Liver (tissue), 7 donors: ENCODE measurements at regions not wholly inside any gene's neighbourhood (a gene's known extent, or its start where the extent isn't known, plus 50 kb on each side); places are given as distances from the start of the nearest gene placed in this dataset.

Experiments
- DNase-seq: peaks from one replicate; pipeline ENCODE4 v3.0.0-alpha.2; 2017; ENCODE audit warnings: low spot score
- H3K27ac ChIP-seq, 2 donors: one replicate each; pipeline ENCODE4 v1.7.0; 2013; ENCODE audit warnings: inconsistent platforms in 2 of 2, low read length in 2 of 2, control low read depth in 1 of 2, low read depth in 1 of 2, mild to moderate bottlenecking in 1 of 2
- H3K27me3 ChIP-seq, 4 donors: one replicate each; pipeline versions ENCODE4 v1.6.1 to v1.7.0; 2013; ENCODE audit warnings: low read length in 3 of 4, inconsistent platforms in 1 of 4, mild to moderate bottlenecking in 1 of 4, moderate library complexity in 1 of 4; ENCODE audit not compliant: control insufficient read depth in 4 of 4, insufficient read depth in 4 of 4
- H3K36me3 ChIP-seq, 4 donors: one replicate each; pipeline versions ENCODE4 v1.6.1 to v1.7.0; 2013; ENCODE audit warnings: low read length in 3 of 4, mild to moderate bottlenecking in 3 of 4, low read depth in 1 of 4, moderate library complexity in 1 of 4; ENCODE audit not compliant: control insufficient read depth in 4 of 4, insufficient read depth in 3 of 4
- H3K4me1 ChIP-seq, 4 donors: one replicate each; pipeline versions ENCODE4 v1.6.1 to v1.7.0; 2013; ENCODE audit warnings: low read length in 3 of 4, mild to moderate bottlenecking in 3 of 4, moderate library complexity in 1 of 4; ENCODE audit not compliant: control insufficient read depth in 4 of 4, insufficient read depth in 4 of 4
- H3K4me3 ChIP-seq, 3 donors: one replicate each; pipeline versions ENCODE4 v1.6.1 to v1.7.0; 2013; ENCODE audit warnings: low read length in 3 of 3, control low read depth in 1 of 3, low read depth in 1 of 3, mild to moderate bottlenecking in 1 of 3
- H3K9ac ChIP-seq, 2 donors: one replicate each; pipeline ENCODE4 v1.7.0; 2013; ENCODE audit warnings: low read length in 2 of 2, mild to moderate bottlenecking in 2 of 2, moderate library complexity in 2 of 2, control low read depth in 1 of 2, low read depth in 1 of 2
- H3K9me3 ChIP-seq, 4 donors: one replicate each; pipeline versions ENCODE4 v1.6.1 to v1.7.0; 2013; ENCODE audit warnings: low read length in 3 of 4; ENCODE audit not compliant: control insufficient read depth in 4 of 4
- EGR1 ChIP-seq, 2 donors: IDR thresholded peaks; 2 replicates each; pipeline ENCODE4 v1.6.1; 2016 to 2018; ENCODE audit warnings: antibody characterized with exemption in 2 of 2, low read depth in 2 of 2
- FOXA2 ChIP-seq: IDR thresholded peaks from 2 replicates; pipeline ENCODE4 v1.6.1; 2016; ENCODE audit warnings: antibody characterized with exemption
- GABPA ChIP-seq, 2 donors: IDR thresholded peaks in 1 of 2; conservative IDR thresholded peaks in 1 of 2; 2 replicates each; pipeline ENCODE4 v1.6.1; 2016; ENCODE audit warnings: antibody characterized with exemption in 2 of 2, mild to moderate bottlenecking in 1 of 2, moderate library complexity in 1 of 2
- HNF4A ChIP-seq, 2 donors: conservative IDR thresholded peaks; 2 replicates each; pipeline ENCODE4 v1.6.1; 2016; ENCODE audit warnings: antibody characterized with exemption in 2 of 2, mild to moderate bottlenecking in 2 of 2
- HNF4G ChIP-seq: IDR thresholded peaks from 2 replicates; pipeline ENCODE4 v1.6.1; 2016; ENCODE audit warnings: antibody characterized with exemption
- JUND ChIP-seq, 2 donors: IDR thresholded peaks; 2 replicates each; pipeline ENCODE4 v1.6.1; 2016; ENCODE audit warnings: antibody characterized with exemption in 2 of 2
- NR2F2 ChIP-seq: IDR thresholded peaks from 2 replicates; pipeline ENCODE4 v1.6.1; 2016; ENCODE audit warnings: antibody characterized with exemption
- RAD21 ChIP-seq, 2 donors: IDR thresholded peaks; 2 replicates each; pipeline ENCODE4 v1.6.1; 2016; ENCODE audit warnings: antibody characterized with exemption in 2 of 2, mild to moderate bottlenecking in 2 of 2
- REST ChIP-seq: IDR thresholded peaks from 2 replicates; pipeline ENCODE4 v1.6.1; 2016; ENCODE audit warnings: antibody characterized with exemption, mild to moderate bottlenecking
- RXRA ChIP-seq, 2 donors: IDR thresholded peaks; 2 replicates each; pipeline ENCODE4 v1.6.1; 2017 to 2018; ENCODE audit warnings: antibody characterized with exemption in 2 of 2, mild to moderate bottlenecking in 1 of 2
- SP1 ChIP-seq: IDR thresholded peaks from 2 replicates; pipeline ENCODE4 v1.6.1; 2018; ENCODE audit warnings: antibody characterized with exemption, mild to moderate bottlenecking
- YY1 ChIP-seq: IDR thresholded peaks from 2 replicates; pipeline ENCODE4 v1.6.1; 2016; ENCODE audit warnings: antibody characterized with exemption, mild to moderate bottlenecking
- WGBS: extraction: QIAGEN DNeasy Blood & Tissue Kit; methylation state at CpG from one replicate; pipeline ENCODE4 v1.1.7; 2013; 5-methylcytosine and 5-hydroxymethylcytosine counted together
- TF ChIP-seq, protein P1 (sequence below): IDR thresholded peaks from 2 replicates; pipeline ENCODE4 v1.6.1; 2016; ENCODE audit warnings: antibody characterized with exemption
- donor health status: healthy.
- donor health status: healthy.
- donor health status: healthy.
- donor health status: healthy.

- WGBS = 37% methylated on average over 10 of the region's 10 CpGs
- no peak overlapping the region for H3K4me3 ChIP-seq
- DNase-seq = no peak
- no peaks in the 10 kb centered on the region for H3K9me3 ChIP-seq
- TF ChIP-seq HNF4G (no peak), JUND (IDR thresholded peaks at IDR 0.05) (no peak), NR2F2 (no peak), YY1 (no peak), RAD21 (IDR thresholded peaks at IDR 0.05) (no peak), SP1 (no peak), RXRA (IDR thresholded peaks at IDR 0.05) (no peak), FOXA2 (no peak), GABPA (IDR thresholded peaks at IDR 0.05 in 1 of 2, conservative IDR thresholded peaks at IDR 0.05 in 1 of 2) (no peak), EGR1 (IDR thresholded peaks at IDR 0.05; ENCODE audit: low read depth in 2 of 2) (no peak), HNF4A (conservative IDR thresholded peaks at IDR 0.05) (no peak), REST (no peak)
- no peaks in the 10 kb centered on the region for H3K4me1 ChIP-seq
- H3K36me3 ChIP-seq = no peaks in the 10 kb centered on the region
- no peaks in the 10 kb centered on the region for H3K27me3 ChIP-seq
- H3K27ac ChIP-seq = no peak overlapping the region
- H3K9ac ChIP-seq = no peak overlapping the region
Observed at GRCh38 chr5:117204926-117205869, 630.6 kb upstream of the SEMA6A start.

DNA sequence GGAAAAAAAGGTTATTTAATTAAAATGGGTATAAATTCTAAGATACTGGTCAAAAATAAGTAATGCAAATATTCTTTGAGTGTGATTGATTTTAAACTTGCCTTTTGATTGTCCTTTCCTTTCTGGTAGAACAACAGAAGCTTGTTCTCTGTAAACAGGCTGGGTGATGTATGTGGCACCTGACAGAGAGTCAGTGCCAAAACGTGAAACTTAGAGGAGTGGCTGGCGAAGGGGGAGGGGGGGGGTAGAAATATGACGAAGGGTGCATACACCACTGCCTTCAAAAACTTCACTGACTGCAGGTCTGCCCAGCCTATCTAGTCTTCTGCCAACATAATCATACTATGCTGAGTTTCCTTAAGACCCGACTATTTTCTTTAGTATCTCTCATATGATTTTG, 629.8 kb upstream of the SEMA6A start:
- Histone ChIP-seq H3K4me1 (no peaks in the 10 kb centered on the region), H3K9ac (no peak overlapping the region), H3K4me3 (no peak overlapping the region), H3K27me3 (no peaks in the 10 kb centered on the region), H3K27ac (no peak overlapping the region), H3K36me3 (no peaks in the 10 kb centered on the region), H3K9me3 (no peaks in the 10 kb centered on the region)
- TF ChIP-seq NR2F2 = no peak
- no peak for TF ChIP-seq JUND (IDR thresholded peaks at IDR 0.05)
- TF ChIP-seq, protein P1, sequence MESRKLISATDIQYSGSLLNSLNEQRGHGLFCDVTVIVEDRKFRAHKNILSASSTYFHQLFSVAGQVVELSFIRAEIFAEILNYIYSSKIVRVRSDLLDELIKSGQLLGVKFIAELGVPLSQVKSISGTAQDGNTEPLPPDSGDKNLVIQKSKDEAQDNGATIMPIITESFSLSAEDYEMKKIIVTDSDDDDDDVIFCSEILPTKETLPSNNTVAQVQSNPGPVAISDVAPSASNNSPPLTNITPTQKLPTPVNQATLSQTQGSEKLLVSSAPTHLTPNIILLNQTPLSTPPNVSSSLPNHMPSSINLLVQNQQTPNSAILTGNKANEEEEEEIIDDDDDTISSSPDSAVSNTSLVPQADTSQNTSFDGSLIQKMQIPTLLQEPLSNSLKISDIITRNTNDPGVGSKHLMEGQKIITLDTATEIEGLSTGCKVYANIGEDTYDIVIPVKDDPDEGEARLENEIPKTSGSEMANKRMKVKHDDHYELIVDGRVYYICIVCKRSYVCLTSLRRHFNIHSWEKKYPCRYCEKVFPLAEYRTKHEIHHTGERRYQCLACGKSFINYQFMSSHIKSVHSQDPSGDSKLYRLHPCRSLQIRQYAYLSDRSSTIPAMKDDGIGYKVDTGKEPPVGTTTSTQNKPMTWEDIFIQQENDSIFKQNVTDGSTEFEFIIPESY = no peak
- no peak for TF ChIP-seq HNF4G
- no peak for TF ChIP-seq FOXA2
- WGBS = 65% methylated on average over 4 of the region's 4 CpGs
- DNase-seq = no peak
